Right atrium auricular region (tissue), 2 donors: ENCODE measurements at regions not wholly inside any gene's neighbourhood (a gene's known extent, or its start where the extent isn't known, plus 50 kb on each side); places are given as distances from the start of the nearest gene placed in this dataset.

Experiments
- DNase-seq: peaks from one replicate; pipeline ENCODE4 v3.0.0-alpha.2; 2019; ENCODE audit warnings: low spot score
- H3K27ac ChIP-seq, 2 donors: fragments of 200-600 bp; sonication (generic); 1 replicate in 1 of 2; 2 replicates in 1 of 2; pipeline ENCODE4 v1.5.1; 2016 to 2019
- H3K27me3 ChIP-seq, 2 donors: fragments of 200-600 bp; sonication (generic); one replicate each; pipeline versions ENCODE4 v1.5.1 to v1.6.0; 2017 to 2019
- H3K36me3 ChIP-seq: fragments of 200-600 bp; sonication (generic); one replicate; pipeline ENCODE4 v1.5.1; 2016
- H3K4me1 ChIP-seq, 2 donors: fragments of 200-600 bp; sonication (generic); one replicate each; pipeline versions ENCODE4 v1.5.1 to v1.6.0; 2017 to 2019
- H3K4me3 ChIP-seq, 2 donors: fragments of 200-600 bp; sonication (generic); 1 replicate in 1 of 2; 2 replicates in 1 of 2; pipeline ENCODE4 v1.5.1; 2017 to 2019; ENCODE audit warnings: mild to moderate bottlenecking in 1 of 2, moderate library complexity in 1 of 2
- H3K9me3 ChIP-seq, 2 donors: fragments of 200-600 bp; sonication (generic); one replicate each; pipeline ENCODE4 v1.5.1; 2019
- TF ChIP-seq, protein P1 (sequence below), 2 donors: fragments of 200-600 bp; sonication (generic); IDR thresholded peaks; one replicate each; pipeline ENCODE4 v1.5.1; 2019; ENCODE audit warnings: antibody characterized with exemption in 2 of 2

DNA sequence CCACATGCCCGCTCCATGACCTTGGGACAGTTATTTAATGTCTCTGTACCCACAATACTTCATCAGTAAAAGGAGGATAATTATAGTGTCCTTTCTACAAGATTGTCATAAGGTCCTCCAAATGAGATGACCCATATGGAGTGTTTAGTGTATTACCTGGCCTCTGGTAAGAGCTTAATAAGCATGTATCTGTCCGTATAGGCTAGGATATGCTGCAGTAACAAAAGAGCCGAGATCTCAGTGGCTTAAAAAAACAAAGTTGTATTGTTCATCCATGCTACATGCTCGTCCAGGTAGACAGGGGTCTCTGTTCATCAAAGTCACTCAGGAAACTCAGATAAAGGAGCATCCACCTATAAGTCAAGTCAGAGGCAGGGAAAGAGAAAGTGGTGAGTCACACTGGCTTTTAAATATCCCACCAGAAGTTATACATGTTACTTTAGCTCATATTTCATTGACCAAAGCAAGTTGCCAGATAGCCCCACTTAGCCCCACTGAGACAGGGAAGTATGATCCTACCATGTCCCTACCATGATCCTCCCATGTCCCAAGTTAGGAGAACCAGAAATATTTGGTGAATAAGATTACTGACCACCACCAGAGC is 53.0 kb upstream of the KAZN start:
- Histone ChIP-seq H3K36me3 (no peaks in the 10 kb centered on the region), H3K27ac (no peak overlapping the region), H3K27me3 (no peaks in the 10 kb centered on the region), H3K4me3 (no peak overlapping the region), H3K9me3 (no peaks in the 10 kb centered on the region), H3K4me1 (no peaks in the 10 kb centered on the region)
- TF ChIP-seq, protein P1, sequence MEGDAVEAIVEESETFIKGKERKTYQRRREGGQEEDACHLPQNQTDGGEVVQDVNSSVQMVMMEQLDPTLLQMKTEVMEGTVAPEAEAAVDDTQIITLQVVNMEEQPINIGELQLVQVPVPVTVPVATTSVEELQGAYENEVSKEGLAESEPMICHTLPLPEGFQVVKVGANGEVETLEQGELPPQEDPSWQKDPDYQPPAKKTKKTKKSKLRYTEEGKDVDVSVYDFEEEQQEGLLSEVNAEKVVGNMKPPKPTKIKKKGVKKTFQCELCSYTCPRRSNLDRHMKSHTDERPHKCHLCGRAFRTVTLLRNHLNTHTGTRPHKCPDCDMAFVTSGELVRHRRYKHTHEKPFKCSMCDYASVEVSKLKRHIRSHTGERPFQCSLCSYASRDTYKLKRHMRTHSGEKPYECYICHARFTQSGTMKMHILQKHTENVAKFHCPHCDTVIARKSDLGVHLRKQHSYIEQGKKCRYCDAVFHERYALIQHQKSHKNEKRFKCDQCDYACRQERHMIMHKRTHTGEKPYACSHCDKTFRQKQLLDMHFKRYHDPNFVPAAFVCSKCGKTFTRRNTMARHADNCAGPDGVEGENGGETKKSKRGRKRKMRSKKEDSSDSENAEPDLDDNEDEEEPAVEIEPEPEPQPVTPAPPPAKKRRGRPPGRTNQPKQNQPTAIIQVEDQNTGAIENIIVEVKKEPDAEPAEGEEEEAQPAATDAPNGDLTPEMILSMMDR (IDR thresholded peaks at IDR 0.05), result no peak
- DNase-seq, result no peak

DNA sequence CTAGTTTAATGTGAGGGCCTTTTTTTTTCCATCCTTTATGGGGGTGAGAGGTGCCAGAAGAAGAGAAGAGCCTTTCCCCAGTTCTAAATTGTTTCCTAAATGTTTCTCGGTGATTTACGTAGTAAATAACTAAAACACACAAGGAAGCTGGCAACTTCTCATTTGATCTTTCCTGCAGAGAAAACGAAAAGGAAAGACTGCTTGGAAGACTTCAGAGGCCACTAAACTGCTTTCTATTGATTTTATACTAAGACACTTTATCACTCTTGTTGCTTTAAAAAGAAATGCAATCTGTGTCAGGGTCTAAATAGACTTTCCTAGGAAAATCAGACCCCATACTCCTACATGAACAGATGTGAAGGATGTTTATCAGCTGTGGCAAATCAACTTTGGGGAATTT is 52.1 kb upstream of the KAZN start:
- Histone ChIP-seq H3K4me1 (no peaks in the 10 kb centered on the region), H3K36me3 (no peaks in the 10 kb centered on the region), H3K27ac (no peak overlapping the region), H3K4me3 (no peak overlapping the region), H3K9me3 (no peaks in the 10 kb centered on the region), H3K27me3 (no peaks in the 10 kb centered on the region)
- no peak for DNase-seq
- TF ChIP-seq, protein P1 (IDR thresholded peaks at IDR 0.05), result no peak
